ENCODE measurements at regions not wholly inside any gene's neighbourhood (a gene's known extent, or its start where the extent isn't known, plus 50 kb on each side); places are given as distances from the start of the nearest gene placed in this dataset.
A peak's percentile ranks its signal among the peaks of the same experiment; 100 is the strongest.

GRCh38 chr10:120111628-120112027, 219.1 kb downstream of the SEC23IP start:
- H3K4me1 Mint-ChIP-seq (ENCODE audit: low read depth), result no peaks in the 10 kb centered on the region
- H3K4me3 Mint-ChIP-seq (ENCODE audit: low read depth), result no peak overlapping the region
- TF ChIP-seq CTCF (IDR thresholded peaks at IDR 0.05; ENCODE audit: unreplicated experiment), result no peak
- peaks cover 12% of the 10 kb centered on the region for H3K27me3 Mint-ChIP-seq
- no peaks in the 10 kb centered on the region for H3K9me3 Mint-ChIP-seq (ENCODE audit: low read depth)
- DNase-seq (ENCODE audit: low spot score, unreplicated experiment), result no peak
- H3K36me3 Mint-ChIP-seq (ENCODE audit: insufficient read depth), result no peaks in the 10 kb centered on the region
- no peak overlapping the region for H3K27ac Mint-ChIP-seq

- DNase-seq (ENCODE audit: low spot score, unreplicated experiment), result no peak
- peaks cover 12% of the 10 kb centered on the region for H3K27me3 Mint-ChIP-seq
- H3K9me3 Mint-ChIP-seq (ENCODE audit: low read depth), result no peaks in the 10 kb centered on the region
- no peaks in the 10 kb centered on the region for H3K36me3 Mint-ChIP-seq (ENCODE audit: insufficient read depth)
- no peak for TF ChIP-seq CTCF (IDR thresholded peaks at IDR 0.05; ENCODE audit: unreplicated experiment)
- no peaks in the 10 kb centered on the region for H3K4me1 Mint-ChIP-seq (ENCODE audit: low read depth)
- H3K4me3 Mint-ChIP-seq (ENCODE audit: low read depth), result no peak overlapping the region
- H3K27ac Mint-ChIP-seq, result no peak overlapping the region
Observed at GRCh38 chr10:120112809-120113208, 220.3 kb downstream of the SEC23IP start.

- no peak for TF ChIP-seq CTCF (IDR thresholded peaks at IDR 0.05; ENCODE audit: unreplicated experiment)
- Mint-ChIP-seq H3K27me3 (peaks cover 9% of the 10 kb centered on the region), H3K4me3 (ENCODE audit: low read depth) (no peak overlapping the region), H3K27ac (no peak overlapping the region), H3K36me3 (ENCODE audit: insufficient read depth) (no peaks in the 10 kb centered on the region), H3K4me1 (ENCODE audit: low read depth) (no peaks in the 10 kb centered on the region), H3K9me3 (ENCODE audit: low read depth) (no peaks in the 10 kb centered on the region)
- DNase-seq (ENCODE audit: low spot score, unreplicated experiment), result no peak
Observed at GRCh38 chr10:120115959-120116358, 223.4 kb downstream of the SEC23IP start.

- Mint-ChIP-seq H3K27me3 (peaks cover 18% of the 10 kb centered on the region), H3K4me3 (ENCODE audit: low read depth) (no peak overlapping the region), H3K9me3 (ENCODE audit: low read depth) (no peaks in the 10 kb centered on the region), H3K36me3 (ENCODE audit: insufficient read depth) (no peaks in the 10 kb centered on the region), H3K27ac (no peak overlapping the region), H3K4me1 (ENCODE audit: low read depth) (no peaks in the 10 kb centered on the region)
- DNase-seq (ENCODE audit: low spot score, unreplicated experiment), result no peak
- TF ChIP-seq CTCF (IDR thresholded peaks at IDR 0.05; ENCODE audit: unreplicated experiment), result no peak
Observed at GRCh38 chr10:120121768-120122167, 229.2 kb downstream of the SEC23IP start.

GRCh38 chr10:120131183-120131582, 238.7 kb downstream of the SEC23IP start:
- H3K27me3 Mint-ChIP-seq, result peaks cover 55% of the 10 kb centered on the region
- no peaks in the 10 kb centered on the region for H3K36me3 Mint-ChIP-seq (ENCODE audit: insufficient read depth)
- peaks cover 3% of the 10 kb centered on the region for H3K4me1 Mint-ChIP-seq (ENCODE audit: low read depth)
- peak; percentile 46 for DNase-seq (ENCODE audit: low spot score, unreplicated experiment)
- H3K27ac Mint-ChIP-seq, result no peak overlapping the region
- no peaks in the 10 kb centered on the region for H3K9me3 Mint-ChIP-seq (ENCODE audit: low read depth)
- no peak for TF ChIP-seq CTCF (IDR thresholded peaks at IDR 0.05; ENCODE audit: unreplicated experiment)
- no peak overlapping the region for H3K4me3 Mint-ChIP-seq (ENCODE audit: low read depth)

Measured in progenitor cell of endocrine pancreas (in vitro differentiated cells).